Uterus (tissue), 2 donors: ENCODE measurements at regions not wholly inside any gene's neighbourhood (a gene's known extent, or its start where the extent isn't known, plus 50 kb on each side); places are given as distances from the start of the nearest gene placed in this dataset.

ENCODE experiments used
- CTCF ChIP-seq, 4 experiments: fragments of 200-600 bp in 2 of 4; fragments of 450-650 bp in 2 of 4; sonication (generic) in 2 of 4; IDR thresholded peaks; one replicate each; pipeline ENCODE4 v1.5.1; 2016 to 2019; ENCODE audit warnings: antibody characterized with exemption in 4 of 4, mild to moderate bottlenecking in 2 of 4, moderate library complexity in 1 of 4
- POLR2A ChIP-seq, 2 donors: fragments of 450-650 bp; IDR thresholded peaks; one replicate each; pipeline ENCODE4 v1.6.1; 2016; ENCODE audit warnings: antibody characterized with exemption in 2 of 2, mild to moderate bottlenecking in 1 of 2, moderate library complexity in 1 of 2

GRCh38 chr4:79107014-79107413 is 167.8 kb upstream of the PAQR3 start:
- no peak for TF ChIP-seq CTCF (IDR thresholded peaks at IDR 0.05)
- TF ChIP-seq POLR2A (IDR thresholded peaks at IDR 0.05): no peak
